ENCODE measurements at regions not wholly inside any gene's neighbourhood (a gene's known extent, or its start where the extent isn't known, plus 50 kb on each side); places are given as distances from the start of the nearest gene placed in this dataset.

DNA sequence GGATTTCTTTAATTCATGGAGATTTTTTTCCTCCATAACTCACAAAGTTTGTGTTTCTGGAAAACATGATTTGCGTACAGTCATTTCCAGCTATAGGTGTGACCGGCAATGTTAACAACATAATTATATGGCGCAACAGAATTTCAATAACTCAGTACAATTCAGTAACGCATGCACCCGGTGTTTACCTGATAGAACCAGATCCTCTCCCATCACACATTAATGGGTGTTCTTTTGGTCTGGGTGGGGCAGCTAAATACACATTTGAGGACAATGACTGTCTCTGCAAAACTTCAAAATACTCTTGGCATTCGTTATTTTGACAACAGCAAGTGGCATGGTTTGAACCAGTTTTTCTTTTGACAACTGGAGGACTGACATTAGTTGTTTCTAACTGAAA, 102.3 kb downstream of the KLF6 start:
- no peak for TF ChIP-seq POLR2AphosphoS5 (IDR thresholded peaks at IDR 0.05; ENCODE audit: low read depth, low read length)
- TF ChIP-seq, protein P1, sequence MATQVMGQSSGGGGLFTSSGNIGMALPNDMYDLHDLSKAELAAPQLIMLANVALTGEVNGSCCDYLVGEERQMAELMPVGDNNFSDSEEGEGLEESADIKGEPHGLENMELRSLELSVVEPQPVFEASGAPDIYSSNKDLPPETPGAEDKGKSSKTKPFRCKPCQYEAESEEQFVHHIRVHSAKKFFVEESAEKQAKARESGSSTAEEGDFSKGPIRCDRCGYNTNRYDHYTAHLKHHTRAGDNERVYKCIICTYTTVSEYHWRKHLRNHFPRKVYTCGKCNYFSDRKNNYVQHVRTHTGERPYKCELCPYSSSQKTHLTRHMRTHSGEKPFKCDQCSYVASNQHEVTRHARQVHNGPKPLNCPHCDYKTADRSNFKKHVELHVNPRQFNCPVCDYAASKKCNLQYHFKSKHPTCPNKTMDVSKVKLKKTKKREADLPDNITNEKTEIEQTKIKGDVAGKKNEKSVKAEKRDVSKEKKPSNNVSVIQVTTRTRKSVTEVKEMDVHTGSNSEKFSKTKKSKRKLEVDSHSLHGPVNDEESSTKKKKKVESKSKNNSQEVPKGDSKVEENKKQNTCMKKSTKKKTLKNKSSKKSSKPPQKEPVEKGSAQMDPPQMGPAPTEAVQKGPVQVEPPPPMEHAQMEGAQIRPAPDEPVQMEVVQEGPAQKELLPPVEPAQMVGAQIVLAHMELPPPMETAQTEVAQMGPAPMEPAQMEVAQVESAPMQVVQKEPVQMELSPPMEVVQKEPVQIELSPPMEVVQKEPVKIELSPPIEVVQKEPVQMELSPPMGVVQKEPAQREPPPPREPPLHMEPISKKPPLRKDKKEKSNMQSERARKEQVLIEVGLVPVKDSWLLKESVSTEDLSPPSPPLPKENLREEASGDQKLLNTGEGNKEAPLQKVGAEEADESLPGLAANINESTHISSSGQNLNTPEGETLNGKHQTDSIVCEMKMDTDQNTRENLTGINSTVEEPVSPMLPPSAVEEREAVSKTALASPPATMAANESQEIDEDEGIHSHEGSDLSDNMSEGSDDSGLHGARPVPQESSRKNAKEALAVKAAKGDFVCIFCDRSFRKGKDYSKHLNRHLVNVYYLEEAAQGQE (IDR thresholded peaks at IDR 0.05; ENCODE audit: insufficient read depth in 1 of 2, low read depth in 2 of 2, low read length in 2 of 2): no peak
- TF ChIP-seq TAF1 (IDR thresholded peaks at IDR 0.05; ENCODE audit: borderline replicate concordance, insufficient read depth, low read length): no peak
